Activated CD4-positive, alpha-beta T cell treated with anti-CD3 and anti-CD28 coated beads, Interleukin-2, amount 50 U/mL, for 4 hours (primary cell): ENCODE measurements at regions not wholly inside any gene's neighbourhood (a gene's known extent, or its start where the extent isn't known, plus 50 kb on each side); places are given as distances from the start of the nearest gene placed in this dataset.

Experiments used
- DNase-seq, 2 experiments: peaks; one replicate each; pipeline ENCODE4 v3.0.0-alpha.2; 2020

GRCh38 chr7:371779-372545, 82.0 kb downstream of the FOXL3 start:
- DNase-seq, result no peak

DNA sequence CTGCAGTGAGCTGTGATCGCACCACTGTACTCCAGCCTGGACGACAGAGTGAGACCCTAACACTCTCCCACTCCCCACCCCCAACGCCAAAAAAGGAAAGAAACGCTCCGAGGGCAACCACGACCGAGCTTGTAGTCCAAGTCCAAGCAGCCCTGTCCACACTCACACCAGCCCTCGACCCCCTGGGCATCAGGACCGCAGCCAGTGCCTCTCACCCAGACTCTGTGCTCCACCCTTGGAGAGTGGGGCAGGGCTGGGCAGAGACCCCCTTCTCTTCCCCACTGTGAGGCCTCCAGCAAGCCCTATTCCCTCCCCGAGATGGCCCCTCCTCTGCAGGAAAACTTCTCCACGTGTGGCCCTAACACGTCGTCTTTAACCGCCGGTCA, 82.6 kb downstream of the FOXL3 start:
- no peak for DNase-seq

- no peak for DNase-seq
These were observed 83.2 kb downstream of the FOXL3 start for GRCh38 chr7:372932-373791.

GRCh38 chr7:373818-374705, 84.1 kb downstream of the FOXL3 start:
- no peak for DNase-seq

DNA sequence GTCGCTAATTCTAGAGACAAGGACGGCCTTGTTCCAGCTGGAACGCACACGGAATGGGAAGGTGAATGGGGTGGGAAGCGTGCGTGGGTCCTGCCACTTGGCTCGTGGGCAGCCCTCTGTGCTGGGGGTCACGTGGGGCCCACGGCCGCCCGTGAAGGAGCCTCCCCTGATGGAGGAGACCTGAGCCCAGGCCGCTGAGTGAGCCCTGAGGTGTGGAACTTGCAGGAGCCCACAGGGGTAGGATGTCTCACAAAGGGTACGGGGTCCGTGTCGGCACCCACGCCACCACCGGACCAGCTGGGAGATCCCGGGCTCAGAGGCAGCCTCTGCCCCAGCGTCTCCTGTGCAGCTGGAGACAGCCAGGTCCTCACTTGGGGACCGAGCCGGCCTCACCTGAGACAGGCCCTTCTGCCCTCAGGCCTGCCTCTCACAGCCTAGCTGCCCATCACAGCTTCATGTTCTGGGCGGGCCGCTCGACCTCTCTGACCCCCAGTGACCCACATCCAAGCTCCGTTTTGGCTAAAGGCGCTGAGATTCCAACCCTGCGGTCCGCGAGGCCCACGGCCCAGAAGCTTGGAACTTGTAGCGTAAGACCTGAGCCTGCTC, 84.8 kb downstream of the FOXL3 start:
- no peak for DNase-seq

- no peak for DNase-seq
These were observed 85.4 kb downstream of the FOXL3 start for GRCh38 chr7:375321-375831.

GRCh38 chr7:375901-376305, 85.9 kb downstream of the FOXL3 start:
- DNase-seq, result no peak

- no peak for DNase-seq
These were observed 86.5 kb downstream of the FOXL3 start for GRCh38 chr7:376306-377079.

DNA sequence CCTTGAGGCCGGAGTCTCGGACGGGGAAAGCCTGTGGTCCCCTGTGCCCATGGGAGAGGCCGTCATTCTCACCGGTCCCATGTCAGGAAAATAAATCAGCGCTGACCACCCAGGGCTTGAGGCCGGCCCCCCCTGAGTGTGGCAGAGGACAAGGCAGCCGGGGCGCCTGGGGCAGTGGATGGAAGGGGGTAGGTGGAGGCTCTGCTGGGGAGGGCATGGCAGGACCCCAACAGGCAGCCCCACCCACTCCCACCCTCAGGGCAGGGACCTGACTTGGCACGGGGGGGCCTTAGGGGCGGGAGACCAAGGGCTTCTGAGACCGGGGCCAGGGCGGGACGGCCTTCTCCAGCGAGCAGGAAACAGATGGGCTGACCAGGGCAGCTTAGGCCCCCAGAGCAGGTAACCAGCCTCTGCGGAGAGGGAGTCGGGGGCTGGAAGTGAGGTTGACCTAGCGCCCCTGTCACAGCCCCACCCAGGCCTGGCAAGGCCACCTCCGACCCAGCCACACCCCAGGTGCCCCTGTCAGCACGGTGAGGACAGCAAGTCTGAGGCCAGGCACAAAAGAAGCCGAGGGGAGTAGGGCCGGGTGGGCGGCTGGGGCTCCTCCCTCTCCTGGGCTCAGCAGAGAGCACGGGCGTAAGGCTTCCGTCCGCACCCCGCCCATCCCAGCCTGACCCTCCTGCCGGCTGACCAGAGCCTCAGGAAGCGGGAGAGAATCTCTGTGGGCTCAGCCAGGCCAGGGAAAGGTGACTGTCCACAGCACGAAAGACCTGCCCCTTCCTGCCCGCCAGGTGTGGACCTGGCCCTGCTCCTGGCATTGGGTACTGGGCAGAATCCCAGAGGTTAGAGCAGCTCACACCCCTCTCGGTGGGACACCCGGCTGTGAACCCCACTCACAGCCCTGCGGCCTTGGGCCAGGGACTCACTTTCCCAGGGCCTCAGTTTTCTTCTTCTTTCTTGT, 87.4 kb downstream of the FOXL3 start:
- DNase-seq, result no peak

- no peak for DNase-seq
These were observed 88.1 kb downstream of the FOXL3 start for GRCh38 chr7:378041-378420.

- DNase-seq, result no peak
These were observed 88.8 kb downstream of the FOXL3 start for GRCh38 chr7:378551-379455.

DNA sequence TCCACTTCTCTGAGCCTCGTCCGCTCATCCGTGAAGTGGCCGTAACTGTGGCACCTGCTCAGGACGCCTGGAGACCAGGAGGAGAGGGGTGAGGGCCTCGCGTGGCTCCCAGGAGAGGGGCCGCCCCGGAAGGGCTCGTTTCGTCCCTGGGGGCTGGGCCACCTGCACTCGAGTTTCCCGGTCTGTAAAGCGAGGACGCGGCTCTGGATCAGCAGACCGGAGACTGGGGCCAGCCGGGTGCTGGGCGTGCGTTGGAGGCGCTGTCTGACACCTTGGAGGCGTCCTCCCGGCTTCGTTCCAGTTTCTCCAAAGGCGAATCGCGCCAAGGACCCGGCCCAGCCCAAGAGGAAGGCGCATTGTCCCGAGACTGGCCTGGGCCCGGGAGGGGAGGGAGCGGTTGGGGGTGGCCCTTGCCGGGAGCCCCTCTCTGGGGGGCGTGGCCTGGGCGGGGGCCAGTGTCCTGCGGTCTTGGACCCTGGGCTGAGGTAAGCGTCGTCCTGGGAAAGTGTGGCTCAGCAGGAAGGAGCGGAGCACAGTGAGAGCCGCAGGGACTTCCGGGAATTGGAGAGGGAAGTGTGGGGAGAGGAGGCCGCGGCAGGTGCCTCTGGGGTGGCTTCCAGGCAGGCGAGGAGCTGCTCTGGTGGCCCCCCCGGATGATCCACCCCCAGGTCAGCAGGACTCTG, 89.6 kb downstream of the FOXL3 start:
- no peak for DNase-seq

DNA sequence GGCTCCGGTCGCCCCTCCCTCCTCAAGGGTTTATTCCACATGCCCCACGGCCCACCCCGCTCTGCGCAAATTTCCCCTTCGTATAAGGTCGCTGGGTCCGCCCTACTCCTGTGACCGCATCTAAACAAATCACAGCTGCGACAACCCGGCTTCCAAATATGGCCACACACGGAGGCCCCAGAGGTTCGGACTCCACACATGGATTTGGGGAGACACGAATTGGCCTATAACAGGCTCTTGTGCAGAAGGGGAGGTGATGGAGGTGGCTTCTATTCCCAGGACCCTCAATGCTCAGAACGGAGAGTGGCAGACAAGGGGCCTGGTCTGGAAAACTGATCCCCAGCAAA, 90.1 kb downstream of the FOXL3 start:
- peak in 1 of 2 experiments; percentile 33 for DNase-seq

- DNase-seq, result no peak
These were observed 90.8 kb downstream of the FOXL3 start for GRCh38 chr7:380711-381210.

- DNase-seq, result peak; percentile 42 to 53
These were observed 91.5 kb downstream of the FOXL3 start for GRCh38 chr7:381211-382042.

DNA sequence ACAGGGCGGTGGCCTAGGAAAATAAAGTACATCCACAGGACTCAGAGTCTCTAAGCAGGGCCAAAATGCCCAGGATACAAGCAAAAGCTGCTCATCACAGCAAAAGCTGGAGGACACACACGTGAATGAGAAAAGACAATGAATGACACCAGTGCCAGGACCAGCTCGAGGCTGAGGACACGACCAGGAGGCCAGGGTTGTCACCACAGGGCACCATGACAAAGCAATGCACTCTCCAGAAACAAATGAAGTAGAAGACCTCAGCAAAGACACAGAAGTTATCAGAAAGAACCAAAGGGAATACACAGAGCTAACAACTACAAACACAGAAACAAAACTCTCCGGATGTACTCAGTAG, 92.1 kb downstream of the FOXL3 start:
- DNase-seq, result no peak

GRCh38 chr7:386385-386784, 96.4 kb downstream of the FOXL3 start:
- DNase-seq, result no peak
